ENCODE measurements at regions not wholly inside any gene's neighbourhood (a gene's known extent, or its start where the extent isn't known, plus 50 kb on each side); places are given as distances from the start of the nearest gene placed in this dataset.
"Not testable (repeated sequence)": the region's sequence is repeated elsewhere in the genome, so short reads cannot be mapped to it uniquely, and the experiment has no call there.

- H3K9me3 Mint-ChIP-seq: peaks cover 3 to 7% of the 10 kb centered on the region in 2 donors
- H3K27ac Mint-ChIP-seq: no peak overlapping the region
- peaks cover 7 to 13% of the 10 kb centered on the region in 2 donors for H3K27me3 Mint-ChIP-seq
- ATAC-seq (replicated peaks): no peak
- DNase-seq: no peak
- H3K36me3 Mint-ChIP-seq: no peaks in the 10 kb centered on the region
- H3K4me3 Mint-ChIP-seq: no peak overlapping the region
- H3K4me1 Mint-ChIP-seq: no peaks in the 10 kb centered on the region
Measured at GRCh38 chr2:204152616-204153015, 216.1 kb downstream of the ICOS start.

GRCh38 chr2:204154863-204155262 lies 218.3 kb downstream of the ICOS start:
- ATAC-seq (replicated peaks): no peak
- H3K4me1 Mint-ChIP-seq: no peaks in the 10 kb centered on the region
- H3K36me3 Mint-ChIP-seq: no peaks in the 10 kb centered on the region
- H3K27ac Mint-ChIP-seq: no peak overlapping the region
- H3K9me3 Mint-ChIP-seq: peaks cover 5 to 7% of the 10 kb centered on the region in 2 donors
- H3K27me3 Mint-ChIP-seq: peaks cover 0 to 7% of the 10 kb centered on the region in 2 donors
- DNase-seq: no peak
- H3K4me3 Mint-ChIP-seq: no peak overlapping the region

GRCh38 chr2:204156456-204156855 lies 219.9 kb downstream of the ICOS start:
- Mint-ChIP-seq H3K27me3 (peaks cover 0 to under 1% of the 10 kb centered on the region in 2 donors), H3K4me3 (no peak overlapping the region), H3K36me3 (no peaks in the 10 kb centered on the region), H3K9me3 (peaks cover 5 to 7% of the 10 kb centered on the region in 2 donors), H3K27ac (no peak overlapping the region), H3K4me1 (no peaks in the 10 kb centered on the region)
- DNase-seq (no peak), ATAC-seq (replicated peaks) (no peak)

- peaks cover 0 to 5% of the 10 kb centered on the region in 2 donors for H3K27me3 Mint-ChIP-seq
- no peaks in the 10 kb centered on the region for H3K36me3 Mint-ChIP-seq
- peaks cover 5 to 7% of the 10 kb centered on the region in 2 donors for H3K9me3 Mint-ChIP-seq
- ATAC-seq (replicated peaks): no peak
- H3K4me3 Mint-ChIP-seq: no peak overlapping the region
- DNase-seq: no peak
- H3K4me1 Mint-ChIP-seq: no peaks in the 10 kb centered on the region
- no peak overlapping the region for H3K27ac Mint-ChIP-seq
Measured at GRCh38 chr2:204157684-204158083, 221.1 kb downstream of the ICOS start.

GRCh38 chr2:204159526-204159925 lies 223.0 kb downstream of the ICOS start:
- Mint-ChIP-seq H3K9me3 (peaks cover 7 to 9% of the 10 kb centered on the region in 2 donors), H3K4me3 (no peak overlapping the region), H3K4me1 (no peaks in the 10 kb centered on the region), H3K27me3 (peaks cover 0 to 5% of the 10 kb centered on the region in 2 donors), H3K27ac (no peak overlapping the region), H3K36me3 (no peaks in the 10 kb centered on the region)
- ATAC-seq (replicated peaks) (no peak), DNase-seq (no peak)

- H3K4me3 Mint-ChIP-seq: no peak overlapping the region
- no peak for DNase-seq
- ATAC-seq (replicated peaks): no peak
- H3K27me3 Mint-ChIP-seq: peaks cover 0 to 5% of the 10 kb centered on the region in 2 donors
- no peaks in the 10 kb centered on the region for H3K4me1 Mint-ChIP-seq
- no peaks in the 10 kb centered on the region for H3K36me3 Mint-ChIP-seq
- H3K27ac Mint-ChIP-seq: no peak overlapping the region
- peaks cover 7 to 9% of the 10 kb centered on the region in 2 donors for H3K9me3 Mint-ChIP-seq
Measured at GRCh38 chr2:204160989-204161388, 224.4 kb downstream of the ICOS start.

- H3K4me3 Mint-ChIP-seq: no peak overlapping the region
- H3K36me3 Mint-ChIP-seq: no peaks in the 10 kb centered on the region
- peaks cover 0 to 5% of the 10 kb centered on the region in 2 donors for H3K27me3 Mint-ChIP-seq
- H3K4me1 Mint-ChIP-seq: no peaks in the 10 kb centered on the region
- DNase-seq: no peak
- H3K9me3 Mint-ChIP-seq: peaks cover 4 to 9% of the 10 kb centered on the region in 2 donors
- no peak for ATAC-seq (replicated peaks)
- H3K27ac Mint-ChIP-seq: no peak overlapping the region
Measured at GRCh38 chr2:204161886-204162285, 225.3 kb downstream of the ICOS start.

- ATAC-seq (replicated peaks) (no peak), DNase-seq (no peak)
- Mint-ChIP-seq H3K9me3 (peaks cover 0 to 4% of the 10 kb centered on the region in 2 donors), H3K4me1 (no peaks in the 10 kb centered on the region), H3K27me3 (no peaks in the 10 kb centered on the region), H3K27ac (no peak overlapping the region), H3K4me3 (no peak overlapping the region), H3K36me3 (no peaks in the 10 kb centered on the region)
Measured at GRCh38 chr2:204166961-204167360, 230.4 kb downstream of the ICOS start.

GRCh38 chr2:204167670-204168069 lies 231.1 kb downstream of the ICOS start:
- not testable (repeated sequence) for H3K36me3 Mint-ChIP-seq; H3K9me3 Mint-ChIP-seq; H3K4me1 Mint-ChIP-seq; DNase-seq; H3K27ac Mint-ChIP-seq; ATAC-seq (replicated peaks); H3K4me3 Mint-ChIP-seq; H3K27me3 Mint-ChIP-seq

- no peaks in the 10 kb centered on the region for H3K36me3 Mint-ChIP-seq
- H3K9me3 Mint-ChIP-seq: no peaks in the 10 kb centered on the region
- H3K27me3 Mint-ChIP-seq: no peaks in the 10 kb centered on the region
- DNase-seq (no peak), ATAC-seq (replicated peaks) (no peak)
- H3K4me1 Mint-ChIP-seq: no peaks in the 10 kb centered on the region
- no peak overlapping the region for H3K27ac Mint-ChIP-seq
- no peak overlapping the region for H3K4me3 Mint-ChIP-seq
Measured at GRCh38 chr2:204170411-204170810, 233.8 kb downstream of the ICOS start.

- peaks cover 0 to under 1% of the 10 kb centered on the region in 2 donors for H3K27me3 Mint-ChIP-seq
Measured at GRCh38 chr2:204171432-204172144, 235.0 kb downstream of the ICOS start.

GRCh38 chr2:204172145-204172600 lies 235.6 kb downstream of the ICOS start:
- Mint-ChIP-seq H3K9me3 (no peaks in the 10 kb centered on the region), H3K27ac (no peak overlapping the region), H3K4me3 (no peak overlapping the region), H3K4me1 (no peaks in the 10 kb centered on the region), H3K36me3 (no peaks in the 10 kb centered on the region), H3K27me3 (peaks cover 0 to 5% of the 10 kb centered on the region in 2 donors)
- ATAC-seq (replicated peaks) (no peak), DNase-seq (no peak)

More at GRCh38 chr2:204171432-204172144, 235.0 kb downstream of the ICOS start:
- Mint-ChIP-seq H3K4me3 (no peak overlapping the region), H3K36me3 (no peaks in the 10 kb centered on the region), H3K9me3 (no peaks in the 10 kb centered on the region), H3K27ac (no peak overlapping the region), H3K4me1 (no peaks in the 10 kb centered on the region)
- DNase-seq: no peak
- ATAC-seq (replicated peaks): no peak

- no peaks in the 10 kb centered on the region for H3K4me1 Mint-ChIP-seq
- no peak overlapping the region for H3K27ac Mint-ChIP-seq
- DNase-seq (no peak), ATAC-seq (replicated peaks) (no peak)
- no peaks in the 10 kb centered on the region for H3K9me3 Mint-ChIP-seq
- peaks cover 6 to 12% of the 10 kb centered on the region in 2 donors for H3K27me3 Mint-ChIP-seq
- no peaks in the 10 kb centered on the region for H3K36me3 Mint-ChIP-seq
- no peak overlapping the region for H3K4me3 Mint-ChIP-seq
Measured at GRCh38 chr2:204174034-204174433, 237.5 kb downstream of the ICOS start.

- no peaks in the 10 kb centered on the region for H3K9me3 Mint-ChIP-seq
- no peaks in the 10 kb centered on the region for H3K4me1 Mint-ChIP-seq
- ATAC-seq (replicated peaks) (no peak), DNase-seq (no peak)
- H3K36me3 Mint-ChIP-seq: no peaks in the 10 kb centered on the region
- no peak overlapping the region for H3K4me3 Mint-ChIP-seq
- H3K27me3 Mint-ChIP-seq: peaks cover 6 to 19% of the 10 kb centered on the region in 2 donors
- H3K27ac Mint-ChIP-seq: no peak overlapping the region
Measured at GRCh38 chr2:204175552-204176271, 239.1 kb downstream of the ICOS start.

GRCh38 chr2:204176306-204176705 lies 239.7 kb downstream of the ICOS start:
- Mint-ChIP-seq H3K4me1 (no peaks in the 10 kb centered on the region), H3K27me3 (peaks cover 6 to 21% of the 10 kb centered on the region in 2 donors), H3K27ac (no peak overlapping the region), H3K4me3 (no peak overlapping the region), H3K36me3 (no peaks in the 10 kb centered on the region), H3K9me3 (no peaks in the 10 kb centered on the region)
- ATAC-seq (replicated peaks): no peak
- DNase-seq: no peak

Data from stimulated activated naive B cell treated with anti-CD40 and anti-IgM and Interleukin-4, amounts not matched to agents 10 μg/mL and 1 μg/mL and 100 μg/mL, for 72 hours (primary cell).